ENCODE measurements at regions not wholly inside any gene's neighbourhood (a gene's known extent, or its start where the extent isn't known, plus 50 kb on each side); places are given as distances from the start of the nearest gene placed in this dataset.

DNA sequence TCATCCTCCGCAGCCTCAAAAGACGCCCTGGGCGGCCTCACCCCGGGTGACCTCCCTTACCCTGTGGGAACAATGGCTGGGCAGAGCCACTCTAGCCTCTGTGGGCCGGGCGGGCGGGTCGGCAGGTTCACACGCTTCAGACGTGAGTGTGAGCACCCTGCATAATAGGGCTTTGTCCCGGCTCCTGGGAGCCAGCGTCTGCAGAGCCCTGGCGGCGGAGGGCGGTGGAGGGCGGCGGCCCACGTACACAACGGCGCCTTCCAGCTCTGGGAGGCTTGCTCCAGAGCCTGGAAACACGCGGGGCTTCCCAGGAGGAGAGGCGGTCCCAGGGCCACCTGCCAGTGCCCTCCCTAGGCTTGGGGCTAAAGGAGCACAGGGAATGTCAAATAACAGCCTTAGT lies 205.6 kb downstream of the BCL11B start:
- no peak overlapping the region for H3K27ac ChIP-seq
- TF ChIP-seq ZFX (IDR thresholded peaks at IDR 0.05; ENCODE audit: borderline replicate concordance), result no peak
- TF ChIP-seq, protein P1, sequence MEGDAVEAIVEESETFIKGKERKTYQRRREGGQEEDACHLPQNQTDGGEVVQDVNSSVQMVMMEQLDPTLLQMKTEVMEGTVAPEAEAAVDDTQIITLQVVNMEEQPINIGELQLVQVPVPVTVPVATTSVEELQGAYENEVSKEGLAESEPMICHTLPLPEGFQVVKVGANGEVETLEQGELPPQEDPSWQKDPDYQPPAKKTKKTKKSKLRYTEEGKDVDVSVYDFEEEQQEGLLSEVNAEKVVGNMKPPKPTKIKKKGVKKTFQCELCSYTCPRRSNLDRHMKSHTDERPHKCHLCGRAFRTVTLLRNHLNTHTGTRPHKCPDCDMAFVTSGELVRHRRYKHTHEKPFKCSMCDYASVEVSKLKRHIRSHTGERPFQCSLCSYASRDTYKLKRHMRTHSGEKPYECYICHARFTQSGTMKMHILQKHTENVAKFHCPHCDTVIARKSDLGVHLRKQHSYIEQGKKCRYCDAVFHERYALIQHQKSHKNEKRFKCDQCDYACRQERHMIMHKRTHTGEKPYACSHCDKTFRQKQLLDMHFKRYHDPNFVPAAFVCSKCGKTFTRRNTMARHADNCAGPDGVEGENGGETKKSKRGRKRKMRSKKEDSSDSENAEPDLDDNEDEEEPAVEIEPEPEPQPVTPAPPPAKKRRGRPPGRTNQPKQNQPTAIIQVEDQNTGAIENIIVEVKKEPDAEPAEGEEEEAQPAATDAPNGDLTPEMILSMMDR (IDR thresholded peaks at IDR 0.05), result no peak

DNA sequence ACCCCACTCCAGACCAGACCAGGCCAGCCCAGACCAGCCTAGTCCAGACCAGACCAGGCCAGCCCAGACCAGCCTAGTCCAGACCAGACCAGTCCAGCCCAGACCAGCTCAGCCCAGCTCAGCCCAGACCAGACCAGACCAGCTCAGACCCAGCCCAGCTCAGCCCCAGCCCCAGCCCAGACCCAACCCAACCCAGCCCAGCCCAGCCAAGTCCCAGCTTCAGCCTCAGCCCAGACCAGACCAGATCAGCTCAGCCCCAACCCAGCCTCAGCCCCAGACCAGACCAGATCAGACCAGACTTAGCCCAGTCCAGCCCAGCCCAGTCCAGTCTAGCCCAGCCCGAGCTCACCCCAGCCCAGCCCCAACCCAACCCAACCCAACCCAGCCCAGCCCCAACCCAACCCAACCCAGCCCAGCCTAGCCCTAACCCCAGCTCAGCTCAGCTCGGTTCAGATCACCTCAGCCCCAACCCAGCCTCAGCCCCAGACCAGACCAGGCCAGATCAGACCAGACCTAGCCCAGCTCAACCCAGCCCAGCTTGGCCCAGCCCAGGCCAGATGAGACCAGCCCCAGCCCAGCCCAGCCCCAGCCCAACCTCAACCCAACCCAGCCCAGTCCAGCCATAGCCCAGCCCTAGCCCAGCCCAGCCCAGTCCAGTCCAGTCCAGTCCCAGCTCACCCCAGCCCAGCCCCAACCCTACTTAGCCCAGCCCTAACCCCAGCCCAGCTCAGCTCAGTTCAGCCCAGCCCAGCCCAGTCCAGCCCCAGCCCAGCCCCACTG lies 204.7 kb downstream of the BCL11B start:
- H3K27ac ChIP-seq, result no peak overlapping the region
- TF ChIP-seq, protein P1 (IDR thresholded peaks at IDR 0.05), result no peak
- TF ChIP-seq ZFX (IDR thresholded peaks at IDR 0.05; ENCODE audit: borderline replicate concordance), result no peak

DNA sequence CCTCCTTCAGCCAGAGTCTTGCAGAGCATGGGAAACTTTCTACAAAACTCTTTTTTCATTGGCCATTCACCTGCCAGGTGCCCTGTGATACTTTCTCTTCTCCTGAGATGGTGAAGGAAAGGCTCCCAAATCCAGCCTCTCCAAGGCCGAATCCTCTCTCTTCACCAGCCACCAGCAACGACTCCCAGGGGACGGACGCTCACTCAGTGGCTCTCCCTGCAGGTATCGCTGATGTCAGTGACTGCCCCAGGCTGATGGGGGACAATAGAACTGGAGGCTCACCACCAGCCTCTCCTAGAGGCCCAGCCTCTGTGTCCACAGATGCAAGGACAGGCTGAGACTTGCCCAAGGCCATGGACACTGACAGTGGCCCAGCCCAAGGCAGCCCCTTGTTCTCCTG lies 204.1 kb downstream of the BCL11B start:
- TF ChIP-seq, protein P1 (IDR thresholded peaks at IDR 0.05), result no peak
- H3K27ac ChIP-seq, result no peak overlapping the region

DNA sequence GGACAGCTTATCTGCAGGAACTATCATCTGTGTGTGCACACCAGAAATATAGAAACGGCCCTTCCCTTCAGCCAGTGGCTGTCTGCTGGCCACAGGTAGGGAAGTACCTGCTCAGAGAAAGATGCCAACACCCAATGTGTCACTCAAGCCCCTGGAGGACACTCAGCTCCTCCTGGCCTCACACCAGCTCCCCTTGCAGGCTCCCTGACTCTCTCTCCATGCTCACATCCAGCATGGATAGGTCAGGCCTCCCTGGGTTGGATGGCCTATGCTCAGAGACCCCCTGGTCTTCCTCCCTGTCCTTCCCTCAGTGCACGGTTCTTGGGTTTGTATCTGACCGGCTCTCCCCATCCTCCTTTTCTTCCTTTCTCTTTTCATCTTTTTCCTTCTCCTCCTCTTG lies 202.1 kb downstream of the BCL11B start:
- no peak overlapping the region for H3K27ac ChIP-seq
- TF ChIP-seq, protein P1 (IDR thresholded peaks at IDR 0.05), result no peak
- no peak for TF ChIP-seq ZFX (IDR thresholded peaks at IDR 0.05; ENCODE audit: borderline replicate concordance)

DNA sequence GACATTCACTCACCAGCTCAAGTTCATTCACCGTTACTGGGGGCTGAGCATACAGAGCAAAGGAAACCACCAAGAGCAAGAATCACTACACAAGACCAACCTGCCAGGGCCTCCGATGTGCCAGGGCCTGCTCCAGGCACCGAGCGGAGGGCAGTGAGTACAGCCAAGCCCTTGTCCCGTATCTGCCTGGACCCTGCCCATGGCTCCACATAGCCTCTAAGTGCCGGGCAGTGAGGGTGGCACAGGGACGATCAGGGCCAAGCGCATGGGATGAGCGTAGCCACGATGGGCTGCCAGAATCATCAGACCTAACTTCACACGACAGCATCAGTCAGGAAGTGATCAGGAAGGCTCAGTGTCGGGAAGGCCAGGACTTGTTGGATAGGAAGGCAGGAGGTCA lies 199.6 kb downstream of the BCL11B start:
- TF ChIP-seq, protein P1 (IDR thresholded peaks at IDR 0.05), result no peak
- no peak for TF ChIP-seq ZFX (IDR thresholded peaks at IDR 0.05; ENCODE audit: borderline replicate concordance)
- no peak overlapping the region for H3K27ac ChIP-seq

DNA sequence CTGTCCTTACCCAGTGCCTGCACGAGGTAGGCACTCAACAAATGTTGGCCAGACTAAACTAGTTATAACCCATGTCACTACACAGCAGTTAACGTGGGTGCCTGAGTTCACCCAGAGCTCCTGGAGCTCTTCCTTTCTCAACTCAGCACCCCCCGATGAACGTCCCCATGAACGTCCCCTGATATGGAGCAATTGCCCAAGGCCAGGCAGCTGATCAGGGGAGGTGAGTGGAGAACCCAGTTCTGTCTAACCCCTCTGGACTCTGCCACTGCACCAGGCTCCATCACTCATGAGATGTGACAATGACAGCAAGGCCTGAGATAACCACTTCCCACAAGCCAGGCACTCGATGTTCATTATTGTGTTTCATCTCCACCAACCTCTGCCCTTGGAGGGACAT lies 199.0 kb downstream of the BCL11B start:
- no peak overlapping the region for H3K27ac ChIP-seq
- TF ChIP-seq, protein P1 (IDR thresholded peaks at IDR 0.05), result no peak
- no peak for TF ChIP-seq ZFX (IDR thresholded peaks at IDR 0.05; ENCODE audit: borderline replicate concordance)

DNA sequence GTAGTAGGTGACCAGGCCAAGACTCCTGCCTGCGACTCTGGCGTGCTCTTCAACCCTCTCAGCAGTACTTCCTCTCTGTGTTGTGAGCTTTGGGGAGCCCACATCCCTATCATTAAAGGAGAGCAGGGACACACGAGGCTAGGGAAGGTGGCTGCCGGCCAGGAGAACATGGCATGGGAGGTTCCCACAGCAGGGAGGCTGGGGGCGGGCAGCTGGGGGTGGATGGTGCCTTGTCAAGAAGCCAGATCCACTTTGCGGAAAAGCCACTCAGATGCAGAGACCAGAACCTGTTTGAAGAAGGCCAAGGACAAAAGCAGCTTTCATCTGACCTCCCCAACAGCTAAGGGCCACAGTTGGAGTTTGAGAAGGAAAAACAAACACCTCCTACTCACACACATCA lies 198.6 kb downstream of the BCL11B start:
- TF ChIP-seq, protein P1 (IDR thresholded peaks at IDR 0.05), result no peak
- TF ChIP-seq ZFX (IDR thresholded peaks at IDR 0.05; ENCODE audit: borderline replicate concordance), result no peak
- H3K27ac ChIP-seq, result no peak overlapping the region
